ENCODE measurements at regions not wholly inside any gene's neighbourhood (a gene's known extent, or its start where the extent isn't known, plus 50 kb on each side); places are given as distances from the start of the nearest gene placed in this dataset.

- no peaks in the 10 kb centered on the region for H3K27me3 ChIP-seq (ENCODE audit: control insufficient read depth in 1 of 2, insufficient read depth in 2 of 2, low read length in 2 of 2)
- no peak overlapping the region for H3K4me3 ChIP-seq (ENCODE audit: low read depth in 1 of 2, low read length in 2 of 2)
- H3K4me1 ChIP-seq (ENCODE audit: insufficient read depth, low read length) = peaks cover 43% of the 10 kb centered on the region
- no peaks in the 10 kb centered on the region for H3K36me3 ChIP-seq (ENCODE audit: insufficient read depth, low read length)
- H3K9me3 ChIP-seq (ENCODE audit: low read length) = no peaks in the 10 kb centered on the region
- no peak overlapping the region for H3K27ac ChIP-seq (ENCODE audit: low read depth, low read length)
- no peak overlapping the region for H3K9ac ChIP-seq (ENCODE audit: low read length)
Observed at GRCh38 chr7:42348071-42348470, 111.1 kb upstream of the GLI3 start.

GRCh38 chr7:42347616-42348015 lies 110.6 kb upstream of the GLI3 start:
- Histone ChIP-seq H3K36me3 (ENCODE audit: insufficient read depth, low read length) (no peaks in the 10 kb centered on the region), H3K4me1 (ENCODE audit: insufficient read depth, low read length) (peaks cover 47% of the 10 kb centered on the region), H3K9ac (ENCODE audit: low read length) (no peak overlapping the region), H3K4me3 (ENCODE audit: low read depth in 1 of 2, low read length in 2 of 2) (no peak overlapping the region), H3K27me3 (ENCODE audit: control insufficient read depth in 1 of 2, insufficient read depth in 2 of 2, low read length in 2 of 2) (no peaks in the 10 kb centered on the region), H3K9me3 (ENCODE audit: low read length) (no peaks in the 10 kb centered on the region), H3K27ac (ENCODE audit: low read depth, low read length) (peak overlapping the region; percentile 29)

- no peak overlapping the region for H3K27ac ChIP-seq (ENCODE audit: low read depth, low read length)
Observed at GRCh38 chr7:42345478-42346299, 108.7 kb upstream of the GLI3 start.

GRCh38 chr7:42344198-42344755 lies 107.3 kb upstream of the GLI3 start:
- Histone ChIP-seq H3K36me3 (ENCODE audit: insufficient read depth, low read length) (no peaks in the 10 kb centered on the region), H3K4me1 (ENCODE audit: insufficient read depth, low read length) (peaks cover 25% of the 10 kb centered on the region), H3K4me3 (ENCODE audit: low read depth in 1 of 2, low read length in 2 of 2) (no peak overlapping the region), H3K27ac (ENCODE audit: low read depth, low read length) (no peak overlapping the region), H3K9ac (ENCODE audit: low read length) (no peak overlapping the region), H3K27me3 (ENCODE audit: control insufficient read depth in 1 of 2, insufficient read depth in 2 of 2, low read length in 2 of 2) (no peaks in the 10 kb centered on the region), H3K9me3 (ENCODE audit: low read length) (no peaks in the 10 kb centered on the region)

More at GRCh38 chr7:42345478-42346299, 108.7 kb upstream of the GLI3 start:
- H3K4me1 ChIP-seq (ENCODE audit: insufficient read depth, low read length) = peaks cover 32% of the 10 kb centered on the region
- no peak overlapping the region for H3K9ac ChIP-seq (ENCODE audit: low read length)
- H3K36me3 ChIP-seq (ENCODE audit: insufficient read depth, low read length) = no peaks in the 10 kb centered on the region
- no peaks in the 10 kb centered on the region for H3K9me3 ChIP-seq (ENCODE audit: low read length)
- no peak overlapping the region for H3K4me3 ChIP-seq (ENCODE audit: low read depth in 1 of 2, low read length in 2 of 2)
- H3K27me3 ChIP-seq (ENCODE audit: control insufficient read depth in 1 of 2, insufficient read depth in 2 of 2, low read length in 2 of 2) = no peaks in the 10 kb centered on the region

- no peak overlapping the region for H3K4me3 ChIP-seq (ENCODE audit: low read depth in 1 of 2, low read length in 2 of 2)
- H3K9ac ChIP-seq (ENCODE audit: low read length) = no peak overlapping the region
- H3K4me1 ChIP-seq (ENCODE audit: insufficient read depth, low read length) = peaks cover 22% of the 10 kb centered on the region
- no peaks in the 10 kb centered on the region for H3K27me3 ChIP-seq (ENCODE audit: control insufficient read depth in 1 of 2, insufficient read depth in 2 of 2, low read length in 2 of 2)
- no peaks in the 10 kb centered on the region for H3K9me3 ChIP-seq (ENCODE audit: low read length)
- no peak overlapping the region for H3K27ac ChIP-seq (ENCODE audit: low read depth, low read length)
- H3K36me3 ChIP-seq (ENCODE audit: insufficient read depth, low read length) = no peaks in the 10 kb centered on the region
Observed at GRCh38 chr7:42342381-42342780, 105.4 kb upstream of the GLI3 start.

- peaks cover 24% of the 10 kb centered on the region for H3K4me1 ChIP-seq (ENCODE audit: insufficient read depth, low read length)
- no peak overlapping the region for H3K4me3 ChIP-seq (ENCODE audit: low read depth in 1 of 2, low read length in 2 of 2)
- H3K9ac ChIP-seq (ENCODE audit: low read length) = no peak overlapping the region
- H3K9me3 ChIP-seq (ENCODE audit: low read length) = no peaks in the 10 kb centered on the region
- H3K36me3 ChIP-seq (ENCODE audit: insufficient read depth, low read length) = no peaks in the 10 kb centered on the region
- no peaks in the 10 kb centered on the region for H3K27me3 ChIP-seq (ENCODE audit: control insufficient read depth in 1 of 2, insufficient read depth in 2 of 2, low read length in 2 of 2)
- peak overlapping the region; percentile 26 for H3K27ac ChIP-seq (ENCODE audit: low read depth, low read length)
Observed at GRCh38 chr7:42340436-42340835, 103.4 kb upstream of the GLI3 start.

- no peak overlapping the region for H3K4me3 ChIP-seq (ENCODE audit: low read depth in 1 of 2, low read length in 2 of 2)
- H3K9me3 ChIP-seq (ENCODE audit: low read length) = no peaks in the 10 kb centered on the region
- H3K4me1 ChIP-seq (ENCODE audit: insufficient read depth, low read length) = peaks cover 24% of the 10 kb centered on the region
- no peak overlapping the region for H3K9ac ChIP-seq (ENCODE audit: low read length)
- no peaks in the 10 kb centered on the region for H3K36me3 ChIP-seq (ENCODE audit: insufficient read depth, low read length)
- H3K27ac ChIP-seq (ENCODE audit: low read depth, low read length) = no peak overlapping the region
- no peaks in the 10 kb centered on the region for H3K27me3 ChIP-seq (ENCODE audit: control insufficient read depth in 1 of 2, insufficient read depth in 2 of 2, low read length in 2 of 2)
Observed at GRCh38 chr7:42338916-42339540, 102.0 kb upstream of the GLI3 start.

GRCh38 chr7:42338231-42338915 lies 101.4 kb upstream of the GLI3 start:
- H3K36me3 ChIP-seq (ENCODE audit: insufficient read depth, low read length) = no peaks in the 10 kb centered on the region
- H3K4me1 ChIP-seq (ENCODE audit: insufficient read depth, low read length) = peaks cover 22% of the 10 kb centered on the region
- peak overlapping the region; percentile 30 for H3K27ac ChIP-seq (ENCODE audit: low read depth, low read length)
- H3K9me3 ChIP-seq (ENCODE audit: low read length) = no peaks in the 10 kb centered on the region
- no peaks in the 10 kb centered on the region for H3K27me3 ChIP-seq (ENCODE audit: control insufficient read depth in 1 of 2, insufficient read depth in 2 of 2, low read length in 2 of 2)
- no peak overlapping the region for H3K9ac ChIP-seq (ENCODE audit: low read length)
- H3K4me3 ChIP-seq (ENCODE audit: low read depth in 1 of 2, low read length in 2 of 2) = peak overlapping the region in 1 of 2 donors; percentile 19

- Histone ChIP-seq H3K27me3 (ENCODE audit: control insufficient read depth in 1 of 2, insufficient read depth in 2 of 2, low read length in 2 of 2) (no peaks in the 10 kb centered on the region), H3K4me3 (ENCODE audit: low read depth in 1 of 2, low read length in 2 of 2) (no peak overlapping the region), H3K4me1 (ENCODE audit: insufficient read depth, low read length) (peaks cover 16% of the 10 kb centered on the region), H3K27ac (ENCODE audit: low read depth, low read length) (peak overlapping the region; percentile 30), H3K9ac (ENCODE audit: low read length) (no peak overlapping the region), H3K9me3 (ENCODE audit: low read length) (no peaks in the 10 kb centered on the region), H3K36me3 (ENCODE audit: insufficient read depth, low read length) (no peaks in the 10 kb centered on the region)
Observed at GRCh38 chr7:42337225-42337905, 100.4 kb upstream of the GLI3 start.

- H3K4me1 ChIP-seq (ENCODE audit: insufficient read depth, low read length) = peaks cover 5% of the 10 kb centered on the region
- no peak overlapping the region for H3K4me3 ChIP-seq (ENCODE audit: low read depth in 1 of 2, low read length in 2 of 2)
- no peak overlapping the region for H3K9ac ChIP-seq (ENCODE audit: low read length)
- no peak overlapping the region for H3K27ac ChIP-seq (ENCODE audit: low read depth, low read length)
- H3K27me3 ChIP-seq (ENCODE audit: control insufficient read depth in 1 of 2, insufficient read depth in 2 of 2, low read length in 2 of 2) = no peaks in the 10 kb centered on the region
- no peaks in the 10 kb centered on the region for H3K36me3 ChIP-seq (ENCODE audit: insufficient read depth, low read length)
- H3K9me3 ChIP-seq (ENCODE audit: low read length) = no peaks in the 10 kb centered on the region
Observed at GRCh38 chr7:42332605-42333222, 95.7 kb upstream of the GLI3 start.
